Colonic mucosa (tissue), 4 donors: ENCODE measurements at regions not wholly inside any gene's neighbourhood (a gene's known extent, or its start where the extent isn't known, plus 50 kb on each side); places are given as distances from the start of the nearest gene placed in this dataset.
"Not testable (repeated sequence)": the region's sequence is repeated elsewhere in the genome, so short reads cannot be mapped to it uniquely, and the experiment has no call there.

Source experiments
- DNase-seq: peaks from one replicate; pipeline ENCODE4 v3.0.0-alpha.2; 2020
- H3K27ac ChIP-seq: fragments of 200-600 bp; one replicate; pipeline ENCODE4 v1.8.0; 2021
- H3K27me3 ChIP-seq: fragments of 200-600 bp; one replicate; pipeline ENCODE4 v1.8.0; 2021
- H3K36me3 ChIP-seq: fragments of 200-600 bp; one replicate; pipeline ENCODE4 v1.8.0; 2021
- H3K4me1 ChIP-seq: fragments of 200-600 bp; one replicate; pipeline ENCODE4 v1.8.0; 2021; ENCODE audit warnings: mild to moderate bottlenecking
- H3K4me3 ChIP-seq: fragments of 200-600 bp; one replicate; pipeline ENCODE4 v1.8.0; 2021
- H3K9ac ChIP-seq, 2 donors: one replicate each; pipeline ENCODE4 v1.7.0; 2013; ENCODE audit warnings: control low read depth in 2 of 2, low read depth in 2 of 2, low read length in 2 of 2
- H3K9me3 ChIP-seq: fragments of 200-600 bp; one replicate; pipeline ENCODE4 v1.8.0; 2021
- CTCF ChIP-seq: fragments of 200-600 bp; IDR thresholded peaks from one replicate; pipeline ENCODE4 v1.8.0; 2022; ENCODE audit warnings: antibody characterized with exemption, mild to moderate bottlenecking
- intact Hi-C: fragments of 100-400 bp; cut with DNase I; formaldehyde crosslinking; loops from one replicate; pipeline ENCODE4 v1.14.1; 2022
- donor health status: healthy.
- donor health status: DM: no; HTN: no; CAD: no.
- donor health status: DM: no; HTN: no; CAD: no.

DNA sequence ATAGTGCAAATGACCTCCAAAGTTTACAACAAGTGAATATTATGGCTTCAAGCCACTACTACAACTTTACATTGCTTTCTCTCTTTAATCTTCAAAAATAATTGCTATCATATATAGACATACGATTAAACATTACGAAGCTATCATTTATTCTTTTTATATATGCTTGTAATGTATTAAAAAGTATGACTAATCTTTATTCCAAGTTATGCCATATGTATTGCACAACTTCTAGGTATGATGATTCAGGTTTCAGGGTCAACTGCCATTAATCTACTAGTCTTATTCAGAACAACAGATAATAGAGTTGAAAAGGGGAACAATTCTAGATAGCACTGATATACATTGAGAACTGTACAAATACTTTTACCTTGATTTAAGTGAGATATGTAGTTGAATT is 506.2 kb upstream of the TMEFF2 start:
- TF ChIP-seq CTCF = no peak
- Histone ChIP-seq H3K4me3 (no peak overlapping the region), H3K4me1 (no peaks in the 10 kb centered on the region), H3K27me3 (no peaks in the 10 kb centered on the region), H3K27ac (no peak overlapping the region), H3K9ac (no peak overlapping the region), H3K9me3 (no peaks in the 10 kb centered on the region), H3K36me3 (no peaks in the 10 kb centered on the region)
- intact Hi-C loops = no loop called here
- DNase-seq = no peak

DNA sequence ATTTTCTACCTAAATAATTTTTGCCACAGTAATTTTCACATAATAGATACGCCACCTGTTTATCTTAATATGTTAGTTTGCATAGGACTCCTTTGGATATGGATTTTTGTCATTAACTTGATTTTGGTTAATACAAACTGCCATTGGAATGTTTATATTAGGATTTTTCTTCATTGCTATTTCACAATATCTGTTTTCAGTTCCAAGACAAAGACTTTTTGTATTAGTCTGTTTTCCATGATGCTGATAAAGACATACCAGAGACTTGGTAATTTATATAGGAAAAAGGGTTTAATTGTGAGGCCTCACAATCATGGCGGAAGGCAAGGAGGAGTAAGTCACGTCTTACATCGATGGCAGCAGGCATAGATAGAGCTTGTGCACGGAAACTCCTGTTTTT is 503.1 kb upstream of the TMEFF2 start:
- no peak overlapping the region for H3K4me3 ChIP-seq
- no peaks in the 10 kb centered on the region for H3K4me1 ChIP-seq
- no peak for TF ChIP-seq CTCF
- no peak overlapping the region for H3K9ac ChIP-seq
- H3K9me3 ChIP-seq = no peaks in the 10 kb centered on the region
- DNase-seq = no peak
- no peaks in the 10 kb centered on the region for H3K27me3 ChIP-seq
- no peak overlapping the region for H3K27ac ChIP-seq
- no peaks in the 10 kb centered on the region for H3K36me3 ChIP-seq
- intact Hi-C loops = no loop called here

- Histone ChIP-seq H3K4me3 (no peak overlapping the region), H3K36me3 (no peaks in the 10 kb centered on the region), H3K9me3 (no peaks in the 10 kb centered on the region), H3K9ac (no peak overlapping the region), H3K27ac (no peak overlapping the region), H3K27me3 (no peaks in the 10 kb centered on the region), H3K4me1 (no peaks in the 10 kb centered on the region)
- DNase-seq = no peak
- intact Hi-C loops = no loop called here
- TF ChIP-seq CTCF = no peak
Observed at GRCh38 chr2:192696857-192697256, 502.1 kb upstream of the TMEFF2 start.

DNA sequence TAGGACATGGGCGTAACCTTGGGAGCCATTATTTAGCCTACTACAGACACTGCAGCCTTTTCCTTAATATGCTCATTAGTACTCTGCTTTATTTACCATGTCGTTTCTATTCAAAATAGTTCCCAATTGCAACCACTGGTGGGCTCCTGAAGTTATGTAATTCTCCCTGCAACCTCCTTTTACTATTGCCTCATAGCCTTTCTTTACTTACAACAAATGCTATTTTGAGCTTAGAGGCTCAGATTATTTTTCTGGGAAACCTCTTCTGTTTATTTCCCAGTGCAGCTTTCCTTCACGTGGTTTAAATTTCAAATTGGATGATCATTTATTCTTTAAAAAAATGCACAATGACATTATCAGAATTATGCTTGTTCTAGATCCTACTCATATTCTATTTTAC is 492.3 kb upstream of the TMEFF2 start:
- no peak overlapping the region for H3K9ac ChIP-seq
- H3K27me3 ChIP-seq = no peaks in the 10 kb centered on the region
- intact Hi-C loops = no loop called here
- DNase-seq = no peak
- H3K9me3 ChIP-seq = no peaks in the 10 kb centered on the region
- no peaks in the 10 kb centered on the region for H3K4me1 ChIP-seq
- no peak for TF ChIP-seq CTCF
- no peak overlapping the region for H3K4me3 ChIP-seq
- H3K36me3 ChIP-seq = no peaks in the 10 kb centered on the region
- H3K27ac ChIP-seq = no peak overlapping the region

- H3K36me3 ChIP-seq, H3K4me1 ChIP-seq, H3K9ac ChIP-seq, intact Hi-C loops, H3K27me3 ChIP-seq, H3K27ac ChIP-seq, DNase-seq, H3K4me3 ChIP-seq, H3K9me3 ChIP-seq: not testable (repeated sequence)
Observed at GRCh38 chr2:192682511-192682910, 487.8 kb upstream of the TMEFF2 start.

DNA sequence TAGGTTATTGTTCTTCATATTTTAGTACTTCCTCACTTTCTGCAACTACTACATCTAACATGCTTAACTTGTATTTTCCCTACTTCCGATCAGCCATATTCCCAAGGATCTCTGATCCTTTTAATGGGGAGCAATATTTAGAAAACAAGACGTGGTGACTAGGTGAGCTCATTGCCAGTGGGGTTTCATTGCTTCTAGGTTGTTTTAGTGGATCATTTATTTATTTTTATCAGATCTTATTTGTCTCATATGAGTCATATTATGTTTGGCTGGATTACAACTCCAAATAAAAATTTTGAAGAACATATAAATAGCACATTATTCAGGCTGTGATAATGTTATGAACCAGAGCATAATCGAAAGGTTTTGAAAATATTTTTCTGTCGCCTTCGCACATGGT is 480.9 kb upstream of the TMEFF2 start:
- H3K4me3 ChIP-seq = no peak overlapping the region
- no peak for DNase-seq
- no peaks in the 10 kb centered on the region for H3K36me3 ChIP-seq
- TF ChIP-seq CTCF = no peak
- no peaks in the 10 kb centered on the region for H3K9me3 ChIP-seq
- H3K27me3 ChIP-seq = no peaks in the 10 kb centered on the region
- H3K9ac ChIP-seq = no peak overlapping the region
- intact Hi-C loops = no loop called here
- H3K27ac ChIP-seq = no peak overlapping the region
- no peaks in the 10 kb centered on the region for H3K4me1 ChIP-seq
